GM18858 (cell line): ENCODE measurements at regions not wholly inside any gene's neighbourhood (a gene's known extent, or its start where the extent isn't known, plus 50 kb on each side); places are given as distances from the start of the nearest gene placed in this dataset.
A peak's percentile ranks its signal among the peaks of the same experiment; 100 is the strongest.

ENCODE experiments used
- ATAC-seq: cut with Tn5 transposase; IDR thresholded peaks from one replicate; pipeline ENCODE4 v1.9.1; 2021; ENCODE audit not compliant: unreplicated experiment

- ATAC-seq = no peak
These were observed 276.1 kb upstream of the LRRC3B start for GRCh38 chr3:26346497-26346896.

- ATAC-seq = no peak
These were observed 275.4 kb upstream of the LRRC3B start for GRCh38 chr3:26347150-26347549.

GRCh38 chr3:26350853-26351252 is 271.7 kb upstream of the LRRC3B start:
- ATAC-seq = no peak

GRCh38 chr3:26353097-26353496 is 269.5 kb upstream of the LRRC3B start:
- no peak for ATAC-seq

GRCh38 chr3:26358405-26358804 is 264.2 kb upstream of the LRRC3B start:
- no peak for ATAC-seq

GRCh38 chr3:26365706-26366105 is 256.9 kb upstream of the LRRC3B start:
- ATAC-seq = no peak

GRCh38 chr3:26368312-26368711 is 254.3 kb upstream of the LRRC3B start:
- no peak for ATAC-seq

- ATAC-seq = no peak
These were observed 253.4 kb upstream of the LRRC3B start for GRCh38 chr3:26369133-26369532.

- ATAC-seq = no peak
These were observed 246.6 kb upstream of the LRRC3B start for GRCh38 chr3:26375843-26376530.

- ATAC-seq = no peak
These were observed 241.2 kb upstream of the LRRC3B start for GRCh38 chr3:26381411-26381810.

GRCh38 chr3:26406636-26407035 is 215.9 kb upstream of the LRRC3B start:
- no peak for ATAC-seq

GRCh38 chr3:26418553-26418952 is 204.0 kb upstream of the LRRC3B start:
- no peak for ATAC-seq

GRCh38 chr3:26422415-26422814 is 200.2 kb upstream of the LRRC3B start:
- peak; percentile 59 for ATAC-seq

GRCh38 chr3:26425076-26425475 is 197.5 kb upstream of the LRRC3B start:
- ATAC-seq = no peak

- ATAC-seq = no peak
These were observed 193.6 kb upstream of the LRRC3B start for GRCh38 chr3:26428992-26429391.

GRCh38 chr3:26437678-26438077 is 184.9 kb upstream of the LRRC3B start:
- no peak for ATAC-seq

GRCh38 chr3:26438325-26438940 is 184.1 kb upstream of the LRRC3B start:
- ATAC-seq = no peak

- ATAC-seq = no peak
These were observed 183.3 kb upstream of the LRRC3B start for GRCh38 chr3:26438981-26439884.

GRCh38 chr3:26449996-26450395 is 172.6 kb upstream of the LRRC3B start:
- peak; percentile 68 for ATAC-seq

GRCh38 chr3:26452363-26452762 is 170.2 kb upstream of the LRRC3B start:
- no peak for ATAC-seq

GRCh38 chr3:26460985-26461384 is 161.6 kb upstream of the LRRC3B start:
- no peak for ATAC-seq

- ATAC-seq = no peak
These were observed 150.2 kb upstream of the LRRC3B start for GRCh38 chr3:26472345-26472744.
